Esophagus muscularis mucosa (tissue), 4 donors: ENCODE measurements at regions not wholly inside any gene's neighbourhood (a gene's known extent, or its start where the extent isn't known, plus 50 kb on each side); places are given as distances from the start of the nearest gene placed in this dataset.
"Not testable (repeated sequence)": the region's sequence is repeated elsewhere in the genome, so short reads cannot be mapped to it uniquely, and the experiment has no call there.

Experiments used
- EP300 ChIP-seq: sonication (generic); formaldehyde crosslinking; IDR thresholded peaks from one replicate; pipeline ENCODE4 v1.6.1; 2017; ENCODE audit warnings: antibody characterized with exemption
- POLR2A ChIP-seq: fragments of 450-650 bp; IDR thresholded peaks from one replicate; pipeline ENCODE4 v1.6.1; 2017; ENCODE audit warnings: antibody characterized with exemption, moderate library complexity, mild to moderate bottlenecking, low read depth
- POLR2AphosphoS5 ChIP-seq, 2 donors: sonication (generic); formaldehyde crosslinking; IDR thresholded peaks; one replicate each; pipeline ENCODE4 v1.6.1; 2017; ENCODE audit warnings: antibody characterized with exemption in 2 of 2
- TF ChIP-seq, protein P1 (sequence below), 3 experiments: fragments of 200-600 bp in 2 of 3; fragments of 450-650 bp in 1 of 3; sonication (generic) in 2 of 3; IDR thresholded peaks; one replicate each; pipeline ENCODE4 v1.5.1; 2017 to 2019; ENCODE audit warnings: antibody characterized with exemption in 3 of 3, mild to moderate bottlenecking in 2 of 3, moderate library complexity in 1 of 3

DNA sequence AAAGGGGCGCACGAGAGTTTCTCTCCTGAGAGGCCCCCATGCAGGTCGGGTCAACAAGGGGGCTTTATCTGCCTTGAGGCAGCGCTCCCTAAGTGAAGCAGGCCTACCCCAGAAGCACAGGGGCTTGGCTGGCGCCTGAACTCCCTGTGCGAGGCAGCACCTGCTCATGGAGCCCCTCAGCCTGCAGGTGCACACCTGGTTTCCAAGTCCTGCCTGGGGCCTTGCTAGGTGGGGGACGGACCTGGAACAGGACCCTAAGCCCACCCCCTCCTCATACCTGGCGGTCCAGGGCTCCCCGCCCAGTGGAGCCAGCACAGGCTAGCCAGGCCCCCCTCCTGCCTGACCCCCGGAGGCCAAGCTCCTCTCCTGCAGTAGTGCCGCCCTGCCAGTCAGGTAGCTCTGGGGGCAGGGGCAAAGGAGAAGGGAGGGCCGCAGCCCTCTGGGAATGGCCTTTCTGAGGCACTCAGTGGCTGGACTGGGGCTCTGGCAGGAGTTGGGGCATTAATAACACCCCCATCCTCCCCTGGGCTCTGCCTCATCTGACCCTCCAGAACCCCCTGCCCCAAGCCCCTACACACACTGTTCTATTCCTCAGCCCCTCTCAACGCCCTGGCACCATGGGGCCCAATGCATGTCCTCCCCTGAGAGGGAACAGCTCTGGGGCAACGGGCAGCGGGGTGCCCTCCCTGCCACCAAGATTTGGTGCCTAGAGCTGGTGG, 137.9 kb upstream of the PTPN20 start:
- TF ChIP-seq, protein P1, sequence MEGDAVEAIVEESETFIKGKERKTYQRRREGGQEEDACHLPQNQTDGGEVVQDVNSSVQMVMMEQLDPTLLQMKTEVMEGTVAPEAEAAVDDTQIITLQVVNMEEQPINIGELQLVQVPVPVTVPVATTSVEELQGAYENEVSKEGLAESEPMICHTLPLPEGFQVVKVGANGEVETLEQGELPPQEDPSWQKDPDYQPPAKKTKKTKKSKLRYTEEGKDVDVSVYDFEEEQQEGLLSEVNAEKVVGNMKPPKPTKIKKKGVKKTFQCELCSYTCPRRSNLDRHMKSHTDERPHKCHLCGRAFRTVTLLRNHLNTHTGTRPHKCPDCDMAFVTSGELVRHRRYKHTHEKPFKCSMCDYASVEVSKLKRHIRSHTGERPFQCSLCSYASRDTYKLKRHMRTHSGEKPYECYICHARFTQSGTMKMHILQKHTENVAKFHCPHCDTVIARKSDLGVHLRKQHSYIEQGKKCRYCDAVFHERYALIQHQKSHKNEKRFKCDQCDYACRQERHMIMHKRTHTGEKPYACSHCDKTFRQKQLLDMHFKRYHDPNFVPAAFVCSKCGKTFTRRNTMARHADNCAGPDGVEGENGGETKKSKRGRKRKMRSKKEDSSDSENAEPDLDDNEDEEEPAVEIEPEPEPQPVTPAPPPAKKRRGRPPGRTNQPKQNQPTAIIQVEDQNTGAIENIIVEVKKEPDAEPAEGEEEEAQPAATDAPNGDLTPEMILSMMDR (IDR thresholded peaks at IDR 0.05), result not testable (repeated sequence)
- not testable (repeated sequence) for TF ChIP-seq EP300; POLR2A; POLR2AphosphoS5 (IDR thresholded peaks at IDR 0.05)
